B cell (primary cell): ENCODE measurements at regions not wholly inside any gene's neighbourhood (a gene's known extent, or its start where the extent isn't known, plus 50 kb on each side); places are given as distances from the start of the nearest gene placed in this dataset.

Source experiments
- EZH2 ChIP-seq: IDR thresholded peaks from 2 replicates; pipeline ENCODE4 v1.6.1; 2012; ENCODE audit warnings: borderline replicate concordance, low read depth, mild to moderate bottlenecking, moderate library complexity, low read length; ENCODE audit not compliant: insufficient read depth, poor library complexity, severe bottlenecking
- TF ChIP-seq, protein P1 (sequence below): fragments of 200-600 bp; IDR thresholded peaks from one replicate; pipeline ENCODE4 v1.8.0; 2022; ENCODE audit warnings: antibody characterized with exemption, mild to moderate bottlenecking

- TF ChIP-seq, protein P1, sequence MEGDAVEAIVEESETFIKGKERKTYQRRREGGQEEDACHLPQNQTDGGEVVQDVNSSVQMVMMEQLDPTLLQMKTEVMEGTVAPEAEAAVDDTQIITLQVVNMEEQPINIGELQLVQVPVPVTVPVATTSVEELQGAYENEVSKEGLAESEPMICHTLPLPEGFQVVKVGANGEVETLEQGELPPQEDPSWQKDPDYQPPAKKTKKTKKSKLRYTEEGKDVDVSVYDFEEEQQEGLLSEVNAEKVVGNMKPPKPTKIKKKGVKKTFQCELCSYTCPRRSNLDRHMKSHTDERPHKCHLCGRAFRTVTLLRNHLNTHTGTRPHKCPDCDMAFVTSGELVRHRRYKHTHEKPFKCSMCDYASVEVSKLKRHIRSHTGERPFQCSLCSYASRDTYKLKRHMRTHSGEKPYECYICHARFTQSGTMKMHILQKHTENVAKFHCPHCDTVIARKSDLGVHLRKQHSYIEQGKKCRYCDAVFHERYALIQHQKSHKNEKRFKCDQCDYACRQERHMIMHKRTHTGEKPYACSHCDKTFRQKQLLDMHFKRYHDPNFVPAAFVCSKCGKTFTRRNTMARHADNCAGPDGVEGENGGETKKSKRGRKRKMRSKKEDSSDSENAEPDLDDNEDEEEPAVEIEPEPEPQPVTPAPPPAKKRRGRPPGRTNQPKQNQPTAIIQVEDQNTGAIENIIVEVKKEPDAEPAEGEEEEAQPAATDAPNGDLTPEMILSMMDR: no peak
- no peak for TF ChIP-seq EZH2
These were observed 221.9 kb upstream of the AGAP1 start for GRCh38 chr2:235271936-235272335.
